HepG2 (cell line): ENCODE measurements at regions not wholly inside any gene's neighbourhood (a gene's known extent, or its start where the extent isn't known, plus 50 kb on each side); places are given as distances from the start of the nearest gene placed in this dataset.

Source experiments
- ATAC-seq: fragments of 200-7000 bp; cut with Tn5 transposase; 3 replicates; pipeline ENCODE4 v1.9.1; 2020; ENCODE audit warnings: mild to moderate bottlenecking, moderate library complexity
- BruUV-seq: library from RNA; stranded (reverse); fragments of 400-500 nt; replicated peaks from 2 replicates; lab custom pipeline; 2021; lab: Mats Ljungman, UMichigan
- CTCF ChIA-PET: fragments of 300-600 bp; formaldehyde crosslinking; extraction: SDS; loops from one replicate; lab custom pipeline; 2021; ENCODE audit warnings: low total read pairs, inconsistent platforms, low intra/inter-chr PET ratio; lab: Yijun Ruan, JAX
- POLR2A ChIA-PET: fragments of 350-600 bp; sonication (Branson Sonifier 250); formaldehyde crosslinking; loops from one replicate; lab custom pipeline; 2020; ENCODE audit warnings: antibody characterized with exemption, inconsistent platforms; lab: Yijun Ruan, JAX
- DNase-seq: peaks from one replicate; pipeline ENCODE4 v3.0.0-alpha.2; 2015; ENCODE audit warnings: low spot score
- FAIRE-seq: peaks from 3 replicates; lab custom pipeline; 2011; peaks lifted over from hg19 to GRCh38; lab: Jason Lieb, UNC
- H2AFZ ChIP-seq: one replicate; pipeline ENCODE4 v1.6.1; 2011; ENCODE audit warnings: low read length, inconsistent platforms
- H3K27ac ChIP-seq: fragments of 300-600 bp; 3 replicates; pipeline ENCODE4 v1.8.0; 2011; ENCODE audit warnings: mixed run types, mild to moderate bottlenecking, mixed read lengths, low read length, inconsistent platforms; ENCODE audit not compliant: insufficient read depth; ENCODE audit errors: extremely low read length
- H3K27me3 ChIP-seq, 2 experiments: fragments of 200-600 bp in 1 of 2; 2 replicates in 1 of 2; 3 replicates in 1 of 2; pipeline versions ENCODE4 v1.6.0 to v1.8.0; 2011; ENCODE audit warnings: low read length in 2 of 2, mild to moderate bottlenecking in 2 of 2, moderate library complexity in 2 of 2, inconsistent platforms in 1 of 2; ENCODE audit not compliant: insufficient read depth in 2 of 2, control insufficient read depth in 1 of 2
- H3K36me3 ChIP-seq, 2 experiments: fragments of 200-600 bp in 1 of 2; replicated peaks in 1 of 2; 2 replicates in 1 of 2; 3 replicates in 1 of 2; pipeline versions ENCODE4 v1.5.1 to v1.8.0; 2011; ENCODE audit warnings: low read length in 2 of 2, inconsistent platforms in 1 of 2; ENCODE audit not compliant: insufficient read depth in 2 of 2, control insufficient read depth in 1 of 2
- H3K4me1 ChIP-seq: 2 replicates; pipeline ENCODE4 v1.5.1; 2012; ENCODE audit warnings: low read length, inconsistent platforms; ENCODE audit not compliant: insufficient read depth
- H3K4me2 ChIP-seq: 2 replicates; pipeline ENCODE4 v1.6.0; 2011; ENCODE audit warnings: low read depth, low read length, inconsistent platforms
- H3K4me3 ChIP-seq, 3 experiments: fragments of 200-600 bp in 1 of 3; sonication (generic), shearing (Covaris generic) in 1 of 3; replicated peaks in 1 of 3; 2 replicates each; pipeline ENCODE4 v1.5.1; 2011 to 2016; ENCODE audit warnings: low read length in 3 of 3, inconsistent platforms in 2 of 3, low read depth in 2 of 3, mild to moderate bottlenecking in 2 of 3, control low read depth in 1 of 3, mixed read lengths in 1 of 3; ENCODE audit not compliant: insufficient read depth in 1 of 3
- H3K79me2 ChIP-seq: one replicate; pipeline ENCODE4 v1.6.1; 2011; ENCODE audit warnings: low read length, inconsistent platforms; ENCODE audit not compliant: insufficient read depth
- H3K9ac ChIP-seq: 2 replicates; pipeline ENCODE4 v1.6.0; 2011; ENCODE audit warnings: mild to moderate bottlenecking, low read depth, low read length, inconsistent platforms; ENCODE audit not compliant: insufficient read depth
- H3K9me3 ChIP-seq: 2 replicates; pipeline ENCODE4 v1.5.1; 2012; ENCODE audit warnings: mild to moderate bottlenecking, low read length
- H4K20me1 ChIP-seq: 2 replicates; pipeline ENCODE4 v1.6.0; 2011; ENCODE audit warnings: inconsistent platforms, mild to moderate bottlenecking, low read length, moderate library complexity; ENCODE audit not compliant: insufficient read depth
- ARNT ChIP-seq: fragments of 450-650 bp; IDR thresholded peaks from 2 replicates; pipeline ENCODE4 v1.6.1; 2017
- ATAD3A ChIP-seq: sonication (generic); formaldehyde crosslinking; IDR thresholded peaks from 2 replicates; pipeline ENCODE4 v1.4.0; 2020; ENCODE audit warnings: missing genetic modification reagents
- BRCA1 ChIP-seq: sonication (generic); formaldehyde crosslinking; IDR thresholded peaks from 2 replicates; pipeline ENCODE4 v1.4.0; 2020; ENCODE audit warnings: missing genetic modification reagents
- HDAC1 ChIP-seq: sonication (generic); formaldehyde crosslinking; IDR thresholded peaks from 2 replicates; pipeline ENCODE4 v1.5.1; 2020; ENCODE audit warnings: mild to moderate bottlenecking, missing genetic modification reagents
- JARID2 ChIP-seq: sonication (generic); formaldehyde crosslinking; IDR thresholded peaks from 2 replicates; pipeline ENCODE4 v1.8.1; 2023; ENCODE audit warnings: missing genetic modification reagents, inconsistent platforms; ENCODE audit not compliant: insufficient replicate concordance
- NR2F2 ChIP-seq: IDR thresholded peaks from 2 replicates; pipeline ENCODE4 v1.6.1; 2012; ENCODE audit warnings: low read depth, inconsistent platforms, borderline replicate concordance
- TBX2 ChIP-seq: sonication (generic); formaldehyde crosslinking; IDR thresholded peaks from 2 replicates; pipeline ENCODE4 v1.5.0; 2020; ENCODE audit warnings: missing genetic modification reagents, mild to moderate bottlenecking, borderline replicate concordance
- ZNF121 ChIP-seq: sonication (generic); formaldehyde crosslinking; IDR thresholded peaks from 2 replicates; pipeline ENCODE4 v1.5.0; 2020; ENCODE audit warnings: mild to moderate bottlenecking, missing genetic modification reagents
- ZNF256 ChIP-seq: sonication (generic); formaldehyde crosslinking; conservative IDR thresholded peaks from 2 replicates; pipeline ENCODE4 v1.4.0; 2020; ENCODE audit warnings: missing genetic modification reagents
- ZNF274 ChIP-seq: sonication (generic); formaldehyde crosslinking; IDR thresholded peaks from 2 replicates; pipeline ENCODE4 v1.5.1; 2020; ENCODE audit warnings: mild to moderate bottlenecking, missing genetic modification reagents
- ZNF326 ChIP-seq: sonication (generic); formaldehyde crosslinking; IDR thresholded peaks from 2 replicates; pipeline ENCODE4 v1.4.0; 2020; ENCODE audit warnings: missing genetic modification reagents, borderline replicate concordance
- WGBS: methylation state at CpG from one replicate; pipeline ENCODE4 v1.1.6; 2017; ENCODE audit warnings: low lambda C conversion rate; 5-methylcytosine and 5-hydroxymethylcytosine counted together
- in situ Hi-C: cut with HindIII; loops from 2 replicates; pipeline ENCODE4 v1.10.0; 2017; ENCODE audit warnings: low pct_unique_long_range_greater_than_20kb; ENCODE audit not compliant: extremely low pct_ligation_motif_present
- intact Hi-C: fragments of 100-400 bp; cut with micrococcal nuclease; formaldehyde crosslinking; loops from one replicate; pipeline ENCODE4 v1.10.0; 2022; ENCODE audit not compliant: unreplicated experiment
- TF ChIP-seq, protein P1 (sequence below): sonication (generic); formaldehyde crosslinking; IDR thresholded peaks from 2 replicates; pipeline ENCODE4 v1.5.0; 2020; ENCODE audit warnings: mild to moderate bottlenecking, low read depth, missing genetic modification reagents, borderline replicate concordance
- TF ChIP-seq, protein P2 (sequence below): sonication (generic); formaldehyde crosslinking; IDR thresholded peaks from 2 replicates; pipeline ENCODE4 v1.9.0; 2021; ENCODE audit warnings: missing genetic modification reagents, borderline replicate concordance
- TF ChIP-seq, protein P3 (sequence below): IDR thresholded peaks from 2 replicates; pipeline ENCODE4 v1.6.1; 2012; ENCODE audit warnings: inconsistent platforms
- TF ChIP-seq, protein P4 (sequence below): sonication (generic); formaldehyde crosslinking; IDR thresholded peaks from 2 replicates; pipeline ENCODE4 v1.4.0; 2020; ENCODE audit warnings: missing genetic modification reagents
- TF ChIP-seq, protein P5 (sequence below): sonication (generic); formaldehyde crosslinking; IDR thresholded peaks from 2 replicates; pipeline ENCODE4 v1.4.0; 2020; ENCODE audit warnings: missing genetic modification reagents

DNA sequence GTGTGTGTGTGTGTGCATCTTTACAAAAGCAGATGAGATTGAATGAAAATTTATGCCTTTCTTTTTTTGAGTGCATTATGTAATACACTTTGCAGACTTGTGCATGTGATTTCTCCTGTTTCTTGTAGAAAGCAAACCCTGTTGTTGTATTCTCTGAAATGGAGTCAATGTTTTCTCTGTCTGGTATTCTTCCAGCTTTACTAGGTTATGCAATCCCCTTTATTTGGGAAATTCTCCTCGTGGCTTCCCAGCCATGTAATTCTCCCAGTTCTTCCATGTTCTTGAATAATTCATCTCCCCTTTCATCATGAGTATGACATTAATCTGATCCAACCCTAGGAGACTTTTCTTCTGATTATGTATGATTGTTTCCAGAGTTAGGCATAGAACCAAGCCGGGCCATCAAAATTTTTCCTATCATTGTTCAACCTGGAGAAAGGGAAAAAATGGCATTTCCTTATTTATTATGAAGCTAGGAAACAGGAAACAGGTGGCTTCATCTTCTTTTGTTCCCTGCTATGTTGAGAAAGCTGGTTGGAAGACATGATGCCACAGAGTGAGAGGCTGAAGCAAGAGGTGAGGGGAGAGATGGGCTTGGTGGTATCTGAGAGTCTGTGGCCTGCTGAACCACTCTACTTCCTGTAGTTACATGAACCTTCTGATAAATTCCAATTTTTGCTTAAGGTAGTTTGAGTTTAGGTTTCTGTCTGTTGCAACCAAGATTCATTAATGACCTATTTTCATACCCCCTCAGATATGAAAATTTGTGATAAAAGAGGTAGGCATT is 68.8 kb downstream of the PRL start (continued):
- TF ChIP-seq, protein P1, sequence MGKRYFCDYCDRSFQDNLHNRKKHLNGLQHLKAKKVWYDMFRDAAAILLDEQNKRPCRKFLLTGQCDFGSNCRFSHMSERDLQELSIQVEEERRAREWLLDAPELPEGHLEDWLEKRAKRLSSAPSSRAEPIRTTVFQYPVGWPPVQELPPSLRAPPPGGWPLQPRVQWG (CRISPR knock-in tag), result no peak
- TF ChIP-seq BRCA1, result no peak
- TF ChIP-seq ZNF256 (CRISPR knock-in tag), result no peak
- TF ChIP-seq NR2F2, result no peak

DNA sequence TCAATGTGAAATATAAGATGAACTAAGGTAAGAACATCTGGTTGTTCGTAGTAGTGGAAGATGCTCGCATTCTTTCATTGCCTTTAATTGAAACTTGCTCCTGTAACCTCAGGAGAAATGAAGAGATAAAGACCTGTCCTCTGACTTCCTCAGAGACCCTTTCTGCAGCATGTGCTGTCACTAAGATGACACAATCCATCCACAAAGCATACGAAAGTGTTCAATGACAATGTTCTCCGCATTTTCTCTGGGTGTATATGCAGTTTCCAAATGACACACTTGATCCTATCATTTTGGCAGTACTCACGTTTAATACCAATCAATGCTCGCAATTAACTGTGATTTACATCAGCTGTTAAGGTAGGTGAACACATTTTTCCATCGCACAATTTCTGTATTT is 65.8 kb downstream of the PRL start:
- BruUV-seq, result no TSS peak
- ATAC-seq (no peak), DNase-seq (no peak), FAIRE-seq (no peak)
- WGBS, result 3% methylated on average over 7 of the region's 7 CpGs
- Histone ChIP-seq H3K4me2 (no peak overlapping the region), H3K9ac (no peak overlapping the region), H3K9me3 (peaks cover 86% of the 10 kb centered on the region), H3K79me2 (no peaks in the 10 kb centered on the region), H4K20me1 (no peaks in the 10 kb centered on the region), H3K36me3 (no peaks in the 10 kb centered on the region), H3K27me3 (no peaks in the 10 kb centered on the region), H2AFZ (no peak overlapping the region), H3K4me1 (no peaks in the 10 kb centered on the region), H3K27ac (no peak overlapping the region), H3K4me3 (no peak overlapping the region)
- ChIA-PET POLR2A (no interaction called here), CTCF (no interaction called here)
- intact Hi-C loops (no loop called here), in situ Hi-C loops (no loop called here)
- TF ChIP-seq ATAD3A (CRISPR knock-in tag), result no peak
- TF ChIP-seq, protein P2, sequence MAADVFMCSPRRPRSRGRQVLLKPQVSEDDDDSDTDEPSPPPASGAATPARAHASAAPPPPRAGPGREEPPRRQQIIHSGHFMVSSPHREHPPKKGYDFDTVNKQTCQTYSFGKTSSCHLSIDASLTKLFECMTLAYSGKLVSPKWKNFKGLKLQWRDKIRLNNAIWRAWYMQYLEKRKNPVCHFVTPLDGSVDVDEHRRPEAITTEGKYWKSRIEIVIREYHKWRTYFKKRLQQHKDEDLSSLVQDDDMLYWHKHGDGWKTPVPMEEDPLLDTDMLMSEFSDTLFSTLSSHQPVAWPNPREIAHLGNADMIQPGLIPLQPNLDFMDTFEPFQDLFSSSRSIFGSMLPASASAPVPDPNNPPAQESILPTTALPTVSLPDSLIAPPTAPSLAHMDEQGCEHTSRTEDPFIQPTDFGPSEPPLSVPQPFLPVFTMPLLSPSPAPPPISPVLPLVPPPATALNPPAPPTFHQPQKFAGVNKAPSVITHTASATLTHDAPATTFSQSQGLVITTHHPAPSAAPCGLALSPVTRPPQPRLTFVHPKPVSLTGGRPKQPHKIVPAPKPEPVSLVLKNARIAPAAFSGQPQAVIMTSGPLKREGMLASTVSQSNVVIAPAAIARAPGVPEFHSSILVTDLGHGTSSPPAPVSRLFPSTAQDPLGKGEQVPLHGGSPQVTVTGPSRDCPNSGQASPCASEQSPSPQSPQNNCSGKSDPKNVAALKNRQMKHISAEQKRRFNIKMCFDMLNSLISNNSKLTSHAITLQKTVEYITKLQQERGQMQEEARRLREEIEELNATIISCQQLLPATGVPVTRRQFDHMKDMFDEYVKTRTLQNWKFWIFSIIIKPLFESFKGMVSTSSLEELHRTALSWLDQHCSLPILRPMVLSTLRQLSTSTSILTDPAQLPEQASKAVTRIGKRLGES, result no peak
- no peak for TF ChIP-seq JARID2 (CRISPR knock-in tag)
- no peak for TF ChIP-seq ZNF326 (CRISPR knock-in tag)
- TF ChIP-seq HDAC1 (CRISPR knock-in tag), result no peak
- no peak for TF ChIP-seq ARNT
- no peak for TF ChIP-seq ZNF121 (CRISPR knock-in tag)
- TF ChIP-seq, protein P3, sequence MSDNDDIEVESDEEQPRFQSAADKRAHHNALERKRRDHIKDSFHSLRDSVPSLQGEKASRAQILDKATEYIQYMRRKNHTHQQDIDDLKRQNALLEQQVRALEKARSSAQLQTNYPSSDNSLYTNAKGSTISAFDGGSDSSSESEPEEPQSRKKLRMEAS, result no peak
- TF ChIP-seq, protein P4, sequence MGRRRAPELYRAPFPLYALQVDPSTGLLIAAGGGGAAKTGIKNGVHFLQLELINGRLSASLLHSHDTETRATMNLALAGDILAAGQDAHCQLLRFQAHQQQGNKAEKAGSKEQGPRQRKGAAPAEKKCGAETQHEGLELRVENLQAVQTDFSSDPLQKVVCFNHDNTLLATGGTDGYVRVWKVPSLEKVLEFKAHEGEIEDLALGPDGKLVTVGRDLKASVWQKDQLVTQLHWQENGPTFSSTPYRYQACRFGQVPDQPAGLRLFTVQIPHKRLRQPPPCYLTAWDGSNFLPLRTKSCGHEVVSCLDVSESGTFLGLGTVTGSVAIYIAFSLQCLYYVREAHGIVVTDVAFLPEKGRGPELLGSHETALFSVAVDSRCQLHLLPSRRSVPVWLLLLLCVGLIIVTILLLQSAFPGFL (CRISPR knock-in tag), result no peak
- TF ChIP-seq, protein P5, sequence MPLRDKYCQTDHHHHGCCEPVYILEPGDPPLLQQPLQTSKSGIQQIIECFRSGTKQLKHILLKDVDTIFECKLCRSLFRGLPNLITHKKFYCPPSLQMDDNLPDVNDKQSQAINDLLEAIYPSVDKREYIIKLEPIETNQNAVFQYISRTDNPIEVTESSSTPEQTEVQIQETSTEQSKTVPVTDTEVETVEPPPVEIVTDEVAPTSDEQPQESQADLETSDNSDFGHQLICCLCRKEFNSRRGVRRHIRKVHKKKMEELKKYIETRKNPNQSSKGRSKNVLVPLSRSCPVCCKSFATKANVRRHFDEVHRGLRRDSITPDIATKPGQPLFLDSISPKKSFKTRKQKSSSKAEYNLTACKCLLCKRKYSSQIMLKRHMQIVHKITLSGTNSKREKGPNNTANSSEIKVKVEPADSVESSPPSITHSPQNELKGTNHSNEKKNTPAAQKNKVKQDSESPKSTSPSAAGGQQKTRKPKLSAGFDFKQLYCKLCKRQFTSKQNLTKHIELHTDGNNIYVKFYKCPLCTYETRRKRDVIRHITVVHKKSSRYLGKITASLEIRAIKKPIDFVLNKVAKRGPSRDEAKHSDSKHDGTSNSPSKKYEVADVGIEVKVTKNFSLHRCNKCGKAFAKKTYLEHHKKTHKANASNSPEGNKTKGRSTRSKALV, result no peak
- TF ChIP-seq ZNF274, result no peak
- TF ChIP-seq TBX2 (CRISPR knock-in tag), result no peak
- TF ChIP-seq, all 625 proteins: peak for 0
